ENCODE measurements at regions not wholly inside any gene's neighbourhood (a gene's known extent, or its start where the extent isn't known, plus 50 kb on each side); places are given as distances from the start of the nearest gene placed in this dataset.

GRCh38 chr16:64251742-64252141, 870.1 kb downstream of the CDH11 start:
- TF ChIP-seq, protein P1, sequence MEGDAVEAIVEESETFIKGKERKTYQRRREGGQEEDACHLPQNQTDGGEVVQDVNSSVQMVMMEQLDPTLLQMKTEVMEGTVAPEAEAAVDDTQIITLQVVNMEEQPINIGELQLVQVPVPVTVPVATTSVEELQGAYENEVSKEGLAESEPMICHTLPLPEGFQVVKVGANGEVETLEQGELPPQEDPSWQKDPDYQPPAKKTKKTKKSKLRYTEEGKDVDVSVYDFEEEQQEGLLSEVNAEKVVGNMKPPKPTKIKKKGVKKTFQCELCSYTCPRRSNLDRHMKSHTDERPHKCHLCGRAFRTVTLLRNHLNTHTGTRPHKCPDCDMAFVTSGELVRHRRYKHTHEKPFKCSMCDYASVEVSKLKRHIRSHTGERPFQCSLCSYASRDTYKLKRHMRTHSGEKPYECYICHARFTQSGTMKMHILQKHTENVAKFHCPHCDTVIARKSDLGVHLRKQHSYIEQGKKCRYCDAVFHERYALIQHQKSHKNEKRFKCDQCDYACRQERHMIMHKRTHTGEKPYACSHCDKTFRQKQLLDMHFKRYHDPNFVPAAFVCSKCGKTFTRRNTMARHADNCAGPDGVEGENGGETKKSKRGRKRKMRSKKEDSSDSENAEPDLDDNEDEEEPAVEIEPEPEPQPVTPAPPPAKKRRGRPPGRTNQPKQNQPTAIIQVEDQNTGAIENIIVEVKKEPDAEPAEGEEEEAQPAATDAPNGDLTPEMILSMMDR (conservative IDR thresholded peaks at IDR 0.05; ENCODE audit: control insufficient read depth, insufficient read depth, low read depth, low read length) = no peak
- DNase-seq (ENCODE audit: low read depth) = no peak
- no peak overlapping the region for H3K4me3 ChIP-seq (ENCODE audit: control insufficient read depth, low read depth, low read length)

- H3K4me3 ChIP-seq (ENCODE audit: control insufficient read depth, low read depth, low read length) = no peak overlapping the region
- TF ChIP-seq, protein P1 (conservative IDR thresholded peaks at IDR 0.05; ENCODE audit: control insufficient read depth, insufficient read depth, low read depth, low read length) = no peak
- DNase-seq (ENCODE audit: low read depth) = peak; percentile 32
These were observed 871.0 kb downstream of the CDH11 start for GRCh38 chr16:64250866-64251265.

GRCh38 chr16:64242492-64242891, 879.4 kb downstream of the CDH11 start:
- TF ChIP-seq, protein P1 (conservative IDR thresholded peaks at IDR 0.05; ENCODE audit: control insufficient read depth, insufficient read depth, low read depth, low read length) = no peak
- no peak overlapping the region for H3K4me3 ChIP-seq (ENCODE audit: control insufficient read depth, low read depth, low read length)
- DNase-seq (ENCODE audit: low read depth) = no peak

- DNase-seq (ENCODE audit: low read depth) = peak; percentile 6
- TF ChIP-seq, protein P1 (conservative IDR thresholded peaks at IDR 0.05; ENCODE audit: control insufficient read depth, insufficient read depth, low read depth, low read length) = no peak
- no peak overlapping the region for H3K4me3 ChIP-seq (ENCODE audit: control insufficient read depth, low read depth, low read length)
These were observed 881.3 kb downstream of the CDH11 start for GRCh38 chr16:64240586-64240985.

DNA sequence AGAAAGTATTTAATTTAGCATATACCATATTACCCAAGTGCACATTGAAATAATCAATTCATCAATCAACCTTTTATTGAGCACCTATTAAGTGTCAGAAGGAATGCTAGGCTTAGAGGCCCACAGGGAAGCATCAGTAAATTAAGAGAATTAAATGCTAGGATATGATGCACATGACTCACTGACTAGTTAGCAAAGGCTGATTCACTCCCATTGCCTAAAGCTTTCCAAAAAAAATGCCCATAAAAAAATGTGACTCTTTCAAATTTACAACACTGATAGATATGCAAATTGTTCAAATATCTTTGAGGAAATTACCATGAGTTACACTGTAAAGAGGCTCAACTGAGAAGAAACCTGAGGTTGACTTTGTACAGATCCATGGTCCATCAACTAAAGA, 883.3 kb downstream of the CDH11 start:
- H3K4me3 ChIP-seq (ENCODE audit: control insufficient read depth, low read depth, low read length) = no peak overlapping the region
- TF ChIP-seq, protein P1 (conservative IDR thresholded peaks at IDR 0.05; ENCODE audit: control insufficient read depth, insufficient read depth, low read depth, low read length) = no peak
- DNase-seq (ENCODE audit: low read depth) = peak; percentile 62

GRCh38 chr16:64236316-64236715, 885.5 kb downstream of the CDH11 start:
- TF ChIP-seq, protein P1 (conservative IDR thresholded peaks at IDR 0.05; ENCODE audit: control insufficient read depth, insufficient read depth, low read depth, low read length) = no peak
- H3K4me3 ChIP-seq (ENCODE audit: control insufficient read depth, low read depth, low read length) = no peak overlapping the region

GRCh38 chr16:64234200-64234599, 887.7 kb downstream of the CDH11 start:
- H3K4me3 ChIP-seq (ENCODE audit: control insufficient read depth, low read depth, low read length) = no peak overlapping the region
- TF ChIP-seq, protein P1 (conservative IDR thresholded peaks at IDR 0.05; ENCODE audit: control insufficient read depth, insufficient read depth, low read depth, low read length) = no peak
- DNase-seq (ENCODE audit: low read depth) = no peak

More at GRCh38 chr16:64236316-64236715, 885.5 kb downstream of the CDH11 start:
- no peak for DNase-seq (ENCODE audit: low read depth)
